Effector memory CD4-positive, alpha-beta T cell (primary cell): ENCODE measurements at regions not wholly inside any gene's neighbourhood (a gene's known extent, or its start where the extent isn't known, plus 50 kb on each side); places are given as distances from the start of the nearest gene placed in this dataset.
"Not testable (repeated sequence)": the region's sequence is repeated elsewhere in the genome, so short reads cannot be mapped to it uniquely, and the experiment has no call there.

Experiments
- DNase-seq, 3 donors: peaks; one replicate each; pipeline ENCODE4 v3.0.0-alpha.2; 2020
- H3K27ac ChIP-seq: 2 replicates; pipeline ENCODE4 v1.7.0; 2013; ENCODE audit warnings: mild to moderate bottlenecking, low read length, moderate library complexity; ENCODE audit not compliant: insufficient read depth, poor library complexity, severe bottlenecking
- H3K27me3 ChIP-seq: replicated peaks from 2 replicates; pipeline ENCODE4 v1.7.0; 2013; ENCODE audit warnings: mild to moderate bottlenecking, low read length; ENCODE audit not compliant: insufficient read depth, control insufficient read depth, poor library complexity, severe bottlenecking
- H3K36me3 ChIP-seq: 2 replicates; pipeline ENCODE4 v1.7.0; 2013; ENCODE audit warnings: mild to moderate bottlenecking, low read length, moderate library complexity; ENCODE audit not compliant: control insufficient read depth, insufficient read depth
- H3K4me1 ChIP-seq: 2 replicates; pipeline ENCODE4 v1.7.0; 2013; ENCODE audit warnings: low read length, mild to moderate bottlenecking; ENCODE audit not compliant: control insufficient read depth, insufficient read depth, poor library complexity, severe bottlenecking
- H3K4me3 ChIP-seq: 2 replicates; pipeline ENCODE4 v1.7.0; 2013; ENCODE audit warnings: low read length, low read depth, mild to moderate bottlenecking; ENCODE audit not compliant: insufficient read depth, poor library complexity, severe bottlenecking
- H3K9me3 ChIP-seq: 2 replicates; pipeline ENCODE4 v1.7.0; 2013; ENCODE audit warnings: mild to moderate bottlenecking, low read length, moderate library complexity; ENCODE audit not compliant: control insufficient read depth

GRCh38 chr13:72559716-72560115 lies 167.7 kb downstream of the MZT1 start:
- H3K27ac ChIP-seq = no peak overlapping the region
- H3K4me1 ChIP-seq = no peaks in the 10 kb centered on the region
- no peaks in the 10 kb centered on the region for H3K36me3 ChIP-seq
- no peak for DNase-seq
- no peak overlapping the region for H3K4me3 ChIP-seq
- H3K9me3 ChIP-seq = no peaks in the 10 kb centered on the region
- no peaks in the 10 kb centered on the region for H3K27me3 ChIP-seq

GRCh38 chr13:72556945-72557344 lies 170.5 kb downstream of the MZT1 start:
- Histone ChIP-seq H3K36me3 (no peaks in the 10 kb centered on the region), H3K27ac (no peak overlapping the region), H3K9me3 (no peaks in the 10 kb centered on the region), H3K4me3 (no peak overlapping the region), H3K4me1 (no peaks in the 10 kb centered on the region), H3K27me3 (no peaks in the 10 kb centered on the region)
- DNase-seq = no peak

GRCh38 chr13:72555601-72556000 lies 171.8 kb downstream of the MZT1 start:
- no peak for DNase-seq
- no peaks in the 10 kb centered on the region for H3K27me3 ChIP-seq
- H3K9me3 ChIP-seq = no peaks in the 10 kb centered on the region
- no peaks in the 10 kb centered on the region for H3K4me1 ChIP-seq
- H3K36me3 ChIP-seq = no peaks in the 10 kb centered on the region
- no peak overlapping the region for H3K4me3 ChIP-seq
- H3K27ac ChIP-seq = no peak overlapping the region

GRCh38 chr13:72552731-72553130 lies 174.7 kb downstream of the MZT1 start:
- H3K36me3 ChIP-seq = no peaks in the 10 kb centered on the region
- no peaks in the 10 kb centered on the region for H3K27me3 ChIP-seq
- H3K4me1 ChIP-seq = no peaks in the 10 kb centered on the region
- H3K27ac ChIP-seq = no peak overlapping the region
- H3K9me3 ChIP-seq = no peaks in the 10 kb centered on the region
- no peak overlapping the region for H3K4me3 ChIP-seq
- DNase-seq = no peak

GRCh38 chr13:72545895-72546294 lies 181.5 kb downstream of the MZT1 start:
- not testable (repeated sequence) for H3K4me3 ChIP-seq, H3K9me3 ChIP-seq, H3K27me3 ChIP-seq, H3K36me3 ChIP-seq, DNase-seq, H3K4me1 ChIP-seq, H3K27ac ChIP-seq

GRCh38 chr13:72545030-72545719 lies 182.3 kb downstream of the MZT1 start:
- Histone ChIP-seq H3K27ac (no peak overlapping the region), H3K27me3 (no peaks in the 10 kb centered on the region), H3K9me3 (no peaks in the 10 kb centered on the region), H3K36me3 (no peaks in the 10 kb centered on the region), H3K4me3 (no peak overlapping the region), H3K4me1 (no peaks in the 10 kb centered on the region)
- no peak for DNase-seq

- DNase-seq = no peak
- H3K4me1 ChIP-seq = no peaks in the 10 kb centered on the region
- H3K4me3 ChIP-seq = no peak overlapping the region
- H3K9me3 ChIP-seq = no peaks in the 10 kb centered on the region
- H3K36me3 ChIP-seq = no peaks in the 10 kb centered on the region
- H3K27me3 ChIP-seq = no peaks in the 10 kb centered on the region
- no peak overlapping the region for H3K27ac ChIP-seq
These were observed 183.4 kb downstream of the MZT1 start for GRCh38 chr13:72544042-72544441.

- H3K27me3 ChIP-seq = no peaks in the 10 kb centered on the region
- H3K4me1 ChIP-seq = no peaks in the 10 kb centered on the region
- no peaks in the 10 kb centered on the region for H3K9me3 ChIP-seq
- no peak for DNase-seq
- H3K36me3 ChIP-seq = no peaks in the 10 kb centered on the region
- no peak overlapping the region for H3K4me3 ChIP-seq
- H3K27ac ChIP-seq = no peak overlapping the region
These were observed 185.2 kb downstream of the MZT1 start for GRCh38 chr13:72542241-72542640.

GRCh38 chr13:72541674-72542073 lies 185.8 kb downstream of the MZT1 start:
- Histone ChIP-seq H3K27me3 (no peaks in the 10 kb centered on the region), H3K9me3 (no peaks in the 10 kb centered on the region), H3K4me3 (no peak overlapping the region), H3K36me3 (no peaks in the 10 kb centered on the region), H3K27ac (no peak overlapping the region), H3K4me1 (no peaks in the 10 kb centered on the region)
- DNase-seq = no peak

- no peak overlapping the region for H3K27ac ChIP-seq
- H3K4me1 ChIP-seq = no peaks in the 10 kb centered on the region
- DNase-seq = no peak
- no peaks in the 10 kb centered on the region for H3K27me3 ChIP-seq
- no peaks in the 10 kb centered on the region for H3K9me3 ChIP-seq
- no peaks in the 10 kb centered on the region for H3K36me3 ChIP-seq
- no peak overlapping the region for H3K4me3 ChIP-seq
These were observed 186.5 kb downstream of the MZT1 start for GRCh38 chr13:72540881-72541280.
